T-helper 1 cell treated with Interleukin-12 subunit alpha and Interleukin-12 subunit beta and Interleukin-4 antibody, amounts not matched to agents 30 ng/mL and 1 ng/mL, for 36 hours (primary cell): ENCODE measurements at regions not wholly inside any gene's neighbourhood (a gene's known extent, or its start where the extent isn't known, plus 50 kb on each side); places are given as distances from the start of the nearest gene placed in this dataset.

ENCODE experiments used
- intact Hi-C: fragments of 100-400 bp; cut with micrococcal nuclease; formaldehyde crosslinking; loops from one replicate; pipeline ENCODE4 v1.15.1; 2024

DNA sequence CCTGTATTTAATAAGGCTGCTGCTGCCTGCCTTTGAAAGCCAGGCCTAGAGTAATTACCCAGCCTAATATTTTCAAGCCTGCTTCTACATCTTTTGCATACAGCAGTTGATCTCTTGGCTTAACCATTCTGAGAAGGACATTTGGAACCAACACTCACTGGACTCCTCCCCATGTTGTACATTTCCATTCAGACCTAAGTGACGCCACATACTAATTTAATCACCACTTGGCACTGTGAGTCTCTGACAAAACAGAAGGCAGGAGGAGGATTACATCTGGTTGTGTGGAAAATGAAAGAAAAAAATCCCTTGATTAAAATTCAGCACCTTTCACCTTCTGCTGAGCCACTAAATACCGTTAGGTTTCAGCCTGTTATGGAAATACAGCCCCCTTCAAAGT, 102.2 kb upstream of the ARRDC4 start:
- intact Hi-C loops: no loop called here

DNA sequence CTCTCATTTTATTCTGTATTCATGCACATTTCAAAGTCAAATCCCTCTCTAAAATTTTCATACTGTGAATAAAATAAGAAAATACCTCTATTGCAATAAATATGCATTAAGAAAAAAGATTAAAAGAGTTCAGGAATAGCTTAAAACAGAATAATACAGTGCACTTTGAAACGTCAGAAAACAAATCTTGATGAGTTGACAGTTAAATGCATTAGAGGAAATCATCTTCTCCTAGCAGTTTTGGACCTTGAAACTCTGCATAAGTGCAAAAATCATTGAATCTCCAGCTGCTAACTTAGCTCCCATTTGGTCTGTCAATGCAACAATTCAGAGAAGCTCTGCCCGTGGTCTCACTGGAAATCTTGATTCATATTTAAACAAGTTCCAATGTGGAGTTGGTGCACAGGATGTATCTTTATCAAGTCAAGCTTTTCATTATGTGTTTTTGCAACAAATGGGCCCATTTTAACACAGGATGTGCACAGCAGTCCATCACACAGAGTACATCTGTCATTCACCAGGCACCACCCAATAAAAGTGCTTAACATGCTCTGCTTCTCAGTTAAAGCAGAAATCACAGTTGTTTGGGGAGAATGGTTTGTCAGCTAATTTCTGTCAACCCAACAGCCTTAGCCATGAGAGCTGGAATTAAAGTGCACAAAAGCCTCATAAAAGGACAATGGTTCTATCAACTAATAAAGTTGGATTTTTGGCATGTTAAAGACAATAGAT, 98.8 kb upstream of the ARRDC4 start:
- intact Hi-C loops: no loop called here

DNA sequence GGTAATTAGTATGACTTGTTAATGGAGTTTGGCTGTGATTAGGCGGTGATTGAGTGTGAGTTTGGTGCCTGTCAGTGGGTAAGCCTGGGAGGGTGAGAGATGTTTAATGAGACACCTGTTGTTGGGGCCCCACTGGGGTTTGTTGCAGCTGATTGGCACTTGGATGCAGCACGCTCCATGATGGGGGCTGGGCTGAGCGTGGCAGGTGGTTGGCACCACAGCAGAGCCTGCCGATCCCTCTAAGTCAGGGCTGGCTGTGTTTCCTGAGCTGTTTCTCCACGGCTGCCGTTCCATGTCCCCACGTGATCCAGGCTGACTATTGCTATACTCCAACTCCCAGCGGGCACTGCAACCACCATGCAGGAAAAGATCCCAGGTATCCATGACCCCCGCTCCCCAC, 93.5 kb upstream of the ARRDC4 start:
- intact Hi-C loops: no loop called here

DNA sequence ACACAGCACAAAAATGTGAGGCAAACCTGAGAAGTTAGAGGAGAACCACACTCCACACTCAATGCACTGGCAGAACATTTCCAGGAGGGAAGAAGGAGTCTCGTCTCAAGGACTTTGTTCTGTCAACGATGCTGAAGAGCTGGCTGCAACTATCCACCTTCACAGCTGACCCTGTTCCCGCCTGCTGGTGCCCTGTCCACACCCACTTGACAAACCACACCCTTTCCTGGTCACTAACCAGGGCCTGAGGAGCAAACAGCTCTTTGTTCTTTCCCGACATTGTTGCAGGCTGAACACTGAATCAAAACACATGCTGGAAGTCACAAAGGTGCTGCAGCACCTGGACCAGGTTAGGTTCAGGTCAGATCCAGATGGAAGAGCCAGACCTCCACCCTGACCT, 92.6 kb upstream of the ARRDC4 start:
- intact Hi-C loops: no loop called here

DNA sequence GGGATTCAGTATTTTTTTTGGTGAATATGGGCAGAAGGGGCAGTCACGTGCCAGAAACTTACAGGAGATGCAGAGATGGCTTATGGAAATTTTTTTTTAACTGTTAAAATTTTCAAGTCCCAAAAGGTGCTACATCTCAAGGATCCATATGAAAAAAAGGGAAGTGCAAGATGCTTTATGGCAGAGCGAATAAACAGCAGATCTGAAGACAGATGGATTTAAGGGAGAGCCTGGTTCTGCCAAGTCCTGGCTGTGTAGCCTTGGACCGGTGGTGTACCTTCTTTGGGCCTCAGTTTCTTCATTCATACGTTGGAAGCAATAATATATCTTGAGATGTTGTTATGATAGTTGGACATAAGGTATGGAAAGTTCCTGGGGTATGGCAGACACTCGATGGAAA, 91.5 kb upstream of the ARRDC4 start:
- intact Hi-C loops: no loop called here

DNA sequence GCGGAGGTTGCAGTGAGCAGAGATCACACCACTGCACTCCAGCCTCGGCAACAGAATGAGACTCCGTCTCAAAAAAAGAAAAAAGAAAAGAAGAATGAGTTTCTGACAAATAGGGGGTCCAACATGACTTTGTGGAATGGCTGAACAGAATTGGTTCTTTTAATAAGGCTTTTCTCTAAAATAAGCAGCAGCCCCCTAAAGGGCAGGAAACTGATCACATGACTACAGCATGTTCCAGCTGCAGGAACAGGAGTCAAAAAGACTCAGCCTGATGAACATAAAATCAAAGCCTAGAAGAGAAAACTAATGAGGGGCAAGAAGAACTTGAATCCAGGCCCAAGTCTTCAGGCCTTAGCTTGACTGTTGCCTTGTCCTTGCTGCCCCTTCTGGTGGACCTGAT, 89.7 kb upstream of the ARRDC4 start:
- intact Hi-C loops: no loop called here

DNA sequence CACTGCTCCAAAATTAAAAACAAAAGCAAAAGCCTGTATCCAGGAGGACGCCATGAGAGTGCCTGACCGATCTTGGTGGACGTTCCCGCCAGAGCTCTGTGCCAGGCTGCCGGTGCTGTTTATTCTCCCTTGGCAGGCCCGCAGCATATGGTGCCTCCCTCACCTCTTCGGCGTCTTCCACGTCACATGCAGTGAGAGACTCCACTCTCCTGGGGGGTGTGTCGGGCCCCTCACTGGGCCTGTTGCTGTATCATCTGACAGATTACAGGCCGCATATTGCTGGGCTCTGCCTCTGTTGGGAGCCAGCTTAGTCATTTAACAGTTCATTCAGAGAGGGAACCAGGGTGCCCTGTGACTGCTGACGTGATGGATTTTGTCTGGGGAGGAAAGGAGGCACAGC, 86.4 kb upstream of the ARRDC4 start:
- intact Hi-C loops: no loop called here

DNA sequence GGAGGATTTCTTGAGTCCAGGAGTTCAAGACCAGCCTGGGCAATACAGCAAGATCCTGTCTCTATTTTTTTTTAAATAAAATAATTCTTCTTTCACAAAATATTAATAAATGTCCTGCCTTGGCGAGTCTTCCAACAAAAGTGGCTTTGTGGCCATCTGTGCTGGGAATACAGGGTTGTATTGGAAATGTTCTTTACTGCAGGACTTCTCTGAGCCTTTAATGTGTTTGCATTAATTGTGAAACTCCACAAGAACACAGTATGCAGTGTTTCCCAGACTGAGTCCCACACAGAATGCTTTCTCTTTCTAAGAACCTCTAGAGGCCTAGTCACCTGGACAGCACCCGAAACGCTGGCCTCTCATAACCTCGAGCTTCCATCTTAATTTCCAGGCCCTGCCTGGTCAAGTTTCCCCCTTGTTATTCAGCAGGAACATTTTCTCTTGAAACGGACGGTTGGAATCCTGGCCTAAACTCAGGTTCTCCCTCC, 85.4 kb upstream of the ARRDC4 start:
- intact Hi-C loops: no loop called here

DNA sequence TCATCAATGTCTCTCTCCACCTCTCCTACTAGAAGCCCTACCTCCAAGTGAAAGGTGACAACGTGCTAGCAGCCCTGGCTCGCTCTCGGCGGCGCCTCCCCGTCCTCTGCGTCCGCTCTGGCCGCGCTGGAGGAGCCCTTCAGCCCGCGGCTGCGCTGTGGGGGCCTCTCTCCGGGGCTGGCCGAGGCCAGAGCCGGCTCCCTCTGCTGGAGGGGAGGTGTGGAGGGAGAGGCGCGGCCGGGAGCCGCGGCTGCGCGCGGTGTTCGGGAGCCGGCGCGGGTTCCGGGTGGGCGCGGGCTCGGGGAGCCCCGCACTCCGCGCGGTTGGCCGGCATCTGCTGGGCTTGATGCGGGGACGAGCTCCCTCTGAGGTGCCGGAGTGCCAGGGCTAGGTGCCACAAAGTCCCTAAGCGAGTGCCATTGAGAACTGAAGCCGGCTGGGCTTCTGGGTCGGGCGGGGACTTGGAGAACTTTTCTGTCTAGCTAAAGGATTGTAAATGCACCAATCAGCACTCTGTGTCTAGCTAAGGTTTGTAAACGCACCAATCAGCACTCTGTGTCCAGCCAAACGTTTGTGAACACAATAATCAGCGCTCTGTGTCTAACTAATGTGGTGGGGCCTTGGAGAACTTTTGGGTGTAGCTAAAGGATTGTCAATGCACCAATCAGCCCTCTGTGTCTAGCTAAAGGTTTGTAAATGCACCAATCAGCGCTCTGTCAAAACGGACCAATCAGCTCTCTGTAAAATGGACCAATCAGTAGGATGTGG, 84.8 kb upstream of the ARRDC4 start:
- intact Hi-C loops: no loop called here

DNA sequence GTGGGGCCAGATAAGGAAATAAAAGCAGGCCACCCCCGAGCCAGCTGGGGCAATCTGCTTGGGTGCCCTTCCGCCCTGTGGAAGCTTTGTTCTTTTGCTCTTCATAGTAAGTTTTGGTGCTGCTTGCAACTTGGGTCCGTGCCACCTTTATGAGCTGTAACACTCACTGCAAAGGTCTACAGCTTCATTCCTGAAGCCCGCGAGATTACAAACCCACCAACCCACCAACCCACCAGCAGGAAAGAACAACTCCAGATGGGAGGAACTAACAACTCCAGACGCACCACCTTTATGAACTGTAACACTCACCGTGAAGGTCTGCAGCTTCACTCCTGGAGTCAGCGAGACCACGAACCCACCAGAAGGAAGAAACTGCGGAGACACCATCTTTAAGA, 84.2 kb upstream of the ARRDC4 start:
- intact Hi-C loops: no loop called here

DNA sequence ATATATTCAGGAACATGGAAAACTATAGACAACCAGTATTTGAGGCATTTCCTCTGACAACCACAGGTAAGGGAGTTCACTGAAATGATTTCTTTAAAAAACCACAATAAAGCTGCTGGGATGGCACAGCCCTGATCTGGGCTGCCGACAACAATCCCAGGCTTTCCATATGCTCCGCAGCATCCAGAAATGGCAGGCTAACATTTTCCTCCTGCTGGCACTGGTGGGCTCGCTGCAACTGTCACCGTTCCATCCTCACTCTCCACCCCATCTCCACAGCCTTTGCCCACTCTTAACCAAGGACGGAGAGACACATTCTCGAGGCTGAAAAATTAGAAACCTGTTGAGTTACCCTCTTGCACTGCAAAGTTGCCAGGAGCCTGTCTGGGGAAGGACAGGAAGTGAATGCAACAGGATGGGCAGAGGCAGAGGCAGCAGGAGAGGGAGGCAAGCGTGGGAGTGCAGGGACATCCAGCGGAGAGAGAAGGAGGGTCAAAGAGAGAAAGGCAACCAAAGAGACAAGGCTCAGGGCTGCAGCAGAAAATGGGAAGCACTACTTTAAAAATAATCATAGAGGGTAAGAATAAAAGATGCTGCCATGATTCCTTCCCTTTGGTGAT, 79.0 kb upstream of the ARRDC4 start:
- intact Hi-C loops: no loop called here

DNA sequence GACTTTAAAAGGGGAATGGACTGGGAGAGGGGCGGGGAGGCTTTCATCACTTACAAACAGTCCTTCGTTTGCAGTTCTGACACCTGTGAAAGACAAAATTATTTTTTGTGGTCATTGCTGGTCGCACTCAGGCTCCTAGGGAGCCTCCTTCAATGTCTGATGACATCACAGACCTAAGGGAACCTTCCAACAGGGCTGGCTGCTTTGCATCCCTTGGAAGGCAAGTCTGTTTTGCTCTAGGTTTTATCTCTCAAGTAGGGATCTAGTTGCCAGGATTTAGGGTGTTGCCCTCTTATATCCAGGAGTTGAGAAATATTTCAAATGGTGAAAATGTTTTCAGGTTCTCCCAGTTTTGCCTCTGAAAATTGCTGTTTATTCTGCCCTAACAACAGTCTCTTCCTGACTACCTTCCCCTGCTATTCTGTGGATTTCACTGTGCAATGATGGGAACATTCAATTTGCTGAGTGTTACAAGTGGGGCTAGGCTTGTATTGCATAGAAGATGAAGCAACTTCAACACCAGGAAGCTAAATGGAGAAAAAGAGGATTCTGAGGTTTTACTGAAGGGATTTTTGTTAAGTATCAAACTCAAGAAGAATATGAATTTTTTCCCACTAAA, 75.9 kb upstream of the ARRDC4 start:
- intact Hi-C loops: no loop called here

DNA sequence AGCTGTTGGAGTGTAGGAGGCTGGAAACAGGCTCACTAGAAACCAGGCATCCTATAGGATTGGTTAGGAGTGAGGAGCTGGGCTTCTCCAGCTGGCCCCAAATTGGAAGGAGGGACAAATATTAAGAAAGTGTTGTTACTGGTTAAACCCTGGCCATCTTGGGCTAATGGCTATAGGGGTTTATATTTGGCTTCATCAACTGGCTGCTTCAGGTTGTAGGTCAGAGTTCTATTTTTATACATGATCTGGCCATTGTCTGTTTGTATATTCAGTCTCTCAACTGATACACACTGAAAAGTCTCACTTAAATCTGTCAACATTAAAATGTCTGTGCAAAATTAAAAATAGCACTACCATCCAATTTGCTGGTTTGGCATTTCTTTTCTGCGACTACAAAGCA, 70.2 kb upstream of the ARRDC4 start:
- intact Hi-C loops: no loop called here

DNA sequence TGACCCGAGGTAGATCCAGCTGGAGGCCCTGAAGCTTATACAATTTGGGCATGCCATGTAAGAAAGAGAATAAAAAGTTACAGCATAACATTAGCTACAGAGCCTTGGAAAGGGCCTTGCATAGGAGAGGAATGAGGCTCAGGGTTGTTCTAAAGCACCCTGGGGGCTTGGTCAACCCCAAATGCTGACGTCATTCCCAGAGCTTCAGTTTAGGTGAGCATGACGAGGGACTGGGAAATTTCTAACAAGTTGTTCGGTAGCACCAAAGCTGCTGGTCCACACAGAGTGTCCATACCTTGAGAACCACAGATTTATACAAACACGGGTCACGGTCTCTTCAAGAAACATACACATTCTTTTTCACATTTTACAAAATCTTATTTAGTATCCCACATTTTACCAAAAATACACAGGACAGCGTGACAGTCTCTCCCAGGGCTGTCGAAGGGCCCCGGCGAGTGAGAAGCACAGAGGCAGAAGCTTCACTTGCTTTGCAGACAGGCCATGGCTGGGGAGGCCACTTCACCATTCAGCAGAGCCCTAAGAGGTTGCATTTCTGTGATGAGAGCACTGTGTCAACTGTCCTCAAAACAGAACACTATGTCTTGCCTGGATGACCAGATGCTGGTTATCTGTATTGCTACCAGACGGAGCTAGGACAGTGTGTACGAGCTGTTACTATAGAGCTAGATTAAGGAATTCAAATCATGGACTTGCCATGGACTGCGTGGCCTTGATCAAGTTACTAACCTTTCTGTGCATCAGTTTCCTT, 68.2 kb upstream of the ARRDC4 start:
- intact Hi-C loops: no loop called here

DNA sequence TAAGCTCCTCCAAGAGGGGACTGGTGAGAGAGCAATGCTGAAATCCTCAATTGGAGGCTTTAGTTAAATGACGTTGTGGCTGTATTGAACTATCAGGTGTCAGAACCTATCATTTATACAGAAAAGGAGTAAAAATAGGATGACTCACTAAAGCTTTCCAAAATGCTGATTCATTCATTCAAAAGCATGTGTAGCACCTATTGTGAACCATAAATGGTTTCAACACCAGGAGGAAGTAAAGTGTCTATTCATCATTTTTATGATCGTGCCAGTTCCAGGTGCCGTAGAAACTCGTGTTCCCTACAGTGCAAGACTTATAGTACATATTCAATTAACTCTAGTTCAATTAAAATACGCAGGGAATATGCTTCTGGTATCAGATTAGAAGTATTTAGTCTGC, 66.5 kb upstream of the ARRDC4 start:
- intact Hi-C loops: no loop called here

DNA sequence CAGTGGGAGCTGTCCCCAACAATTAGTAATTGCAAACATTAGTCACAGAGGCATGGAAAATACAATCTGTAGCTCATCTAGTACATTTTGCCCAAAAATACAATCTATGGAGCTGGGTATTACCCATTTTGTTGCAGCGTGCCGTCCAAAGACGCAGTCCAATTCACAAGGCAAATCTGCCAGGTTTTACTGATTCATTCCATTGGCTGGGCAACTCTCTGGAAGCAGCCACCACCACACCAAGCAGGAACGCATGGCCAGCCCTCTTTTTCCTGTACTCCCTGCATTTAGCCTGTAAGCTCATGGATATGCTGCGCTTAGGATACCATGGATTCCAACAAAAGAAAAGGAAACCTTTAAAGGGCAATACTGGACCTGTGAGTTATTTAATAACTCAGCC, 60.5 kb upstream of the ARRDC4 start:
- intact Hi-C loops: no loop called here

DNA sequence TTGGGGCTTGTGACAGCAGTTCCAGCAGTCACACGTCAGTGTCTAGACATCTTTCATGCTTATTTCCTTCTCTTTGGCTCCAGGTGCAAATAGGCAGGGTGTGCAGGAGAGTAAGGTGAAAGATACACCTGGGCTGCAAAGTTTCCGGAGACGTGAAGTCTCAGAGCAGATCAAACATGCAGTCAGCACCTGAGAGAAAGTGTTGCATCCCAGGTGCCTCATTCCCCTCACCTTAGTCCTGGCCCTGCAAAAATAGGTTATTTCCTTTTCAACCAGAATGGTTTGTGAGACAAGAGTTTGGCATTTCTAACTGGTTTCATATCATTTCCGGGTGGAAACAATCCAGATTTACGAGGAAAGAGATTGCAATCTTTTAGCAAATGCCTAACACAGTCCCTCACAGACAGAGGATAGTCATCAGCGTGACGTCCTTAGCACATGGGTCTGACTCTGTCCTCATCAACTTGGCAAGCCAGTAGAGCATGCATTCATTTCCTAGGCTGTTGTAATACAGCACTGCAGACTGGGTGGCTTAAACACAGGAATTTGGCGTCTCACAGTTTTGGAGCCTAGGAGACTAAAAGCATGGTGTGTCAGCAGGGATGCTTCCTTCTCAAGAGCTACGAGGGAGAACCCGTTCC, 58.2 kb upstream of the ARRDC4 start:
- intact Hi-C loops: no loop called here

DNA sequence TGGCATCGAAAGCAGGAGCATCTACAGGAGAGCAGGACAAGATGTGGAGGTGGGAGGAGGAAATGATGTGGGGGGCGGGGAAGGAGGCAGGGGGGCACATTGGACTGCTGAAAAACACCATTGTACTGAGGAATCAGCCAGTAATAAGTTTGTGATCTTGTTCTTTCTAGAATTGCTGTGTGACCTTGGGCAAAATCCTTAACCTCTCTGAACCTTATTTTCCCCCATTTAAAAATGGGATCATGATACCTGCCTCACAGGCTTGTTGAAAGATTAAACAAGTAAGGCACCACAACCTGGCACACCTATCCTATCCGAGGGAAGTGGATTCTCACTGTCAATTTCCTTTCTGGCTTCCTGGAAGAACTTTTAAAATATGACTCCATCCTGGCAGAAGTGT, 56.9 kb upstream of the ARRDC4 start:
- intact Hi-C loops: no loop called here

DNA sequence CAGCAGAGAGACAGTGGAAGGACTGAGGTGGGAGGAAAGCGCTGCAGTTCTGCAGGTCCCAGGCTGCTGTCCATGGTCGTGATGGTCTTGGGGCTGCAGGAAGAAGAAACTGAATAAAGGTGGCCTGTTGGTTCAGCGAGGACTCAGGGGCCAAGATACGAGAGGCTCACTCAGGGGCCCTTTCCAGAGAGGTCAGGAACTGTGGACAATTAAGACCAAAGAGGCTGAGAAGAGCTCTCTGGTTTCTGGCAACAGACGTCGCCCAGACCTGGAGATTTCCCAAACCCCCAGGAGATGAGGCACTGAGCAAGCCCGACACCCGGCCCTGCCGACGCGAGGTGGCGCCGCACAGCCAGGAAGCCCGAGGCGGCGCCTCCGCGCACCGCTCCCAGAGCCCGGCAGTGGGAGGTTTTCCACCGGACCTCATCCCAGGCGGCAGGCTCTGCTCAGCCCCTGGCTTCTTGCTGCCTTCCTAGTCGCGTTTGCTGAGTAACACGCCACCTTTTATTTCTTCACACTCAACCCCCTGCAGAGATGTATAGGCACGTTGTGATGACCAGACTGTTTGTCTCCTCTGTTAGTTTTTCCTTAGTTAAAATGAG, 56.4 kb upstream of the ARRDC4 start:
- intact Hi-C loops: loop anchor here (1.0 kb wide), 1 partner anchor 274 kb away; no protein-coding TSS in a partner anchor

DNA sequence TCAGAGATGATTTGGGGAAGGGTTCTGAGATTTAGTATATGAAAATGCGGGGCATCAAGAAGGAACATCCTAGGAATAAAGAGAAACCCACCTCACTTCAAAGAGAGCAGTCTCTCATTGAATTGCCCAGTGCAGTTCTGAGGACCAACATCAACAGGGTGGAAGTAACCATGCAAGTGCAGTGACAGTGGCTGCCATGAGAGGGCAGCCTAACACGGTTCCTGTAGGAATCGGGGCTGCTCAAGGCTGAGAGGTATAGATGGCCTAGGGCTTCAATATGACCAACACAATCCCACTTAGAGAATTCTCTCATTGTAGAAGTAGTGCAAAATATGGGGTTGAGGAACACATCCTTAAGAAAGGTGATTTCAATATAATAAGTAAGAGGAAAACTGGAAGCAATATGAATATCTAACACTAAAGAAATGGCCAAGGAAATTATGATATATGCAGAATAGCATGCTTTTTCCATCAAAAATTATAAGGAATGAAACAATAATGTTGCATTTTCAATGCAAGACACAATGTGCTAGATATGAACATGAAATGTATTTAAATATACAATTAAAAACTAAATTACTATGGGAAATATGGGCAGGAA, 51.1 kb upstream of the ARRDC4 start:
- intact Hi-C loops: loop anchor here (1.0 to 5.0 kb wide), 5 partner anchors 51 to 513 kb away; partner anchors contain the start of gene ARRDC4
